ENCODE measurements at regions not wholly inside any gene's neighbourhood (a gene's known extent, or its start where the extent isn't known, plus 50 kb on each side); places are given as distances from the start of the nearest gene placed in this dataset.

- no peak for DNase-seq
Measured at GRCh38 chr9:88221105-88221504, 82.8 kb upstream of the SPATA31C2 start.

- DNase-seq = no peak
Measured at GRCh38 chr9:88220652-88221051, 82.4 kb upstream of the SPATA31C2 start.

GRCh38 chr9:88219601-88220000 lies 81.3 kb upstream of the SPATA31C2 start:
- DNase-seq = no peak

- DNase-seq = no peak
Measured at GRCh38 chr9:88218726-88219125, 80.5 kb upstream of the SPATA31C2 start.

- no peak for DNase-seq
Measured at GRCh38 chr9:88216126-88216995, 78.1 kb upstream of the SPATA31C2 start.

- no peak for DNase-seq
Measured at GRCh38 chr9:88215196-88216125, 77.2 kb upstream of the SPATA31C2 start.

- no peak for DNase-seq
Measured at GRCh38 chr9:88202321-88202720, 64.0 kb upstream of the SPATA31C2 start.

GRCh38 chr9:88198341-88198807 lies 60.1 kb upstream of the SPATA31C2 start:
- DNase-seq = no peak

GRCh38 chr9:88197781-88198340 lies 59.6 kb upstream of the SPATA31C2 start:
- DNase-seq = no peak

- no peak for DNase-seq
Measured at GRCh38 chr9:88197016-88197415, 58.7 kb upstream of the SPATA31C2 start.

GRCh38 chr9:88196142-88196790 lies 58.0 kb upstream of the SPATA31C2 start:
- no peak for DNase-seq

GRCh38 chr9:88193766-88194165 lies 55.5 kb upstream of the SPATA31C2 start:
- DNase-seq = no peak

GRCh38 chr9:88191456-88191855 lies 53.2 kb upstream of the SPATA31C2 start:
- DNase-seq = no peak

GRCh38 chr9:88189371-88189770 lies 51.1 kb upstream of the SPATA31C2 start:
- DNase-seq = no peak
